Prostate gland (tissue), 2 donors: ENCODE measurements at regions not wholly inside any gene's neighbourhood (a gene's known extent, or its start where the extent isn't known, plus 50 kb on each side); places are given as distances from the start of the nearest gene placed in this dataset.

ENCODE experiments used
- DNase-seq: peaks from one replicate; pipeline ENCODE4 v3.0.0-alpha.2; 2019; ENCODE audit warnings: low spot score
- H3K27ac ChIP-seq, 2 donors: fragments of 200-600 bp; sonication (generic); 2 replicates each; pipeline ENCODE4 v1.5.1; 2017 to 2019
- H3K27me3 ChIP-seq: fragments of 200-600 bp; sonication (generic); replicated peaks from 2 replicates; pipeline ENCODE4 v1.5.1; 2019; ENCODE audit not compliant: insufficient read depth
- H3K36me3 ChIP-seq, 2 donors: fragments of 200-600 bp; sonication (generic); 1 replicate in 1 of 2; 2 replicates in 1 of 2; pipeline versions ENCODE4 v1.5.1 to v1.8.1; 2017 to 2019
- H3K4me1 ChIP-seq: fragments of 200-600 bp; sonication (generic); replicated peaks from 2 replicates; pipeline ENCODE4 v1.5.1; 2019
- H3K4me3 ChIP-seq, 2 donors: fragments of 200-600 bp; sonication (generic); 2 replicates each; pipeline ENCODE4 v1.5.1; 2017 to 2019
- H3K9me3 ChIP-seq: fragments of 200-600 bp; sonication (generic); 2 replicates; pipeline ENCODE4 v1.5.1; 2017
- CTCF ChIP-seq, 4 experiments: fragments of 200-600 bp in 2 of 4; fragments of 450-650 bp in 2 of 4; sonication (generic) in 2 of 4; IDR thresholded peaks; 1 replicate in 3 of 4; 2 replicates in 1 of 4; pipeline ENCODE4 v1.5.1; 2016 to 2019; ENCODE audit warnings: antibody characterized with exemption in 4 of 4, mild to moderate bottlenecking in 2 of 4, moderate library complexity in 2 of 4
- POLR2A ChIP-seq: fragments of 450-650 bp; IDR thresholded peaks from one replicate; pipeline ENCODE4 v1.6.1; 2016; ENCODE audit warnings: antibody characterized with exemption, mild to moderate bottlenecking
- POLR2AphosphoS5 ChIP-seq: sonication (generic); formaldehyde crosslinking; IDR thresholded peaks from one replicate; pipeline ENCODE4 v1.6.1; 2017; ENCODE audit warnings: antibody characterized with exemption
- WGBS: methylation state at CpG from one replicate; pipeline ENCODE4 v1.1.5; 2018; 5-methylcytosine and 5-hydroxymethylcytosine counted together
- intact Hi-C: fragments of 100-400 bp; cut with DNase I; formaldehyde crosslinking; loops from one replicate; pipeline ENCODE4 v1.14.2; 2022

GRCh38 chr9:7332780-7333179 is 466.8 kb downstream of the DMAC1 start:
- H3K36me3 ChIP-seq, result no peaks in the 10 kb centered on the region
- H3K4me1 ChIP-seq, result no peaks in the 10 kb centered on the region
- no peak overlapping the region for H3K4me3 ChIP-seq
- no peaks in the 10 kb centered on the region for H3K27me3 ChIP-seq
- no peak overlapping the region for H3K27ac ChIP-seq
- no peak for DNase-seq
- intact Hi-C loops, result no loop called here
- H3K9me3 ChIP-seq, result no peaks in the 10 kb centered on the region
- TF ChIP-seq POLR2AphosphoS5 (no peak), CTCF (IDR thresholded peaks at IDR 0.05) (no peak), POLR2A (no peak)

GRCh38 chr9:7328453-7328852 is 471.1 kb downstream of the DMAC1 start:
- no peak for TF ChIP-seq POLR2A
- TF ChIP-seq CTCF (IDR thresholded peaks at IDR 0.05), result no peak
- no peak for TF ChIP-seq POLR2AphosphoS5
- Histone ChIP-seq H3K27ac (no peak overlapping the region), H3K4me3 (no peak overlapping the region), H3K36me3 (no peaks in the 10 kb centered on the region), H3K9me3 (no peaks in the 10 kb centered on the region), H3K27me3 (no peaks in the 10 kb centered on the region), H3K4me1 (no peaks in the 10 kb centered on the region)
- DNase-seq, result no peak
- intact Hi-C loops, result no loop called here

DNA sequence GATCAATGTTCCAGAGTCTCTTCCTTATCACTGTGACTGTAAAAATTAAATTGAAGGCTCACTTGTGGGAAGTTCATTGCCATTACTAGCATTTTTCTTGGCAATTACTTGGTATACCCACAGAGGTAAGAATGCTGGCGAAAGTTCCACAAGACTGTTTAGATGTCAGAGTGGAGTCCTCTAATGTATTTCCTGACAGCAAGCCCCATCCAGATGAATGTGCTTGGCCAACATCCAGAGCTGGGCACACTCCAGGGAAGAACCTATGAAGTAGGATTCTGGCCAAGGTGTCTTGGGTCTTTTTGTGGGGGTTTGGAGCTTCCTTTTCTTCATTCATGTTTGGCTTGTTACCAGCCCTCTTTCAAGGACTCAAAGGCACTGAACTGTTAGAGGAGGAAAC is 473.6 kb downstream of the DMAC1 start:
- Histone ChIP-seq H3K9me3 (no peaks in the 10 kb centered on the region), H3K4me1 (no peaks in the 10 kb centered on the region), H3K27ac (no peak overlapping the region), H3K27me3 (no peaks in the 10 kb centered on the region), H3K4me3 (no peak overlapping the region), H3K36me3 (no peaks in the 10 kb centered on the region)
- no peak for TF ChIP-seq POLR2AphosphoS5
- no peak for TF ChIP-seq POLR2A
- TF ChIP-seq CTCF (IDR thresholded peaks at IDR 0.05), result no peak
- WGBS, result 59% methylated on average over 1 of the region's 1 CpG
- no peak for DNase-seq
- intact Hi-C loops, result no loop called here

DNA sequence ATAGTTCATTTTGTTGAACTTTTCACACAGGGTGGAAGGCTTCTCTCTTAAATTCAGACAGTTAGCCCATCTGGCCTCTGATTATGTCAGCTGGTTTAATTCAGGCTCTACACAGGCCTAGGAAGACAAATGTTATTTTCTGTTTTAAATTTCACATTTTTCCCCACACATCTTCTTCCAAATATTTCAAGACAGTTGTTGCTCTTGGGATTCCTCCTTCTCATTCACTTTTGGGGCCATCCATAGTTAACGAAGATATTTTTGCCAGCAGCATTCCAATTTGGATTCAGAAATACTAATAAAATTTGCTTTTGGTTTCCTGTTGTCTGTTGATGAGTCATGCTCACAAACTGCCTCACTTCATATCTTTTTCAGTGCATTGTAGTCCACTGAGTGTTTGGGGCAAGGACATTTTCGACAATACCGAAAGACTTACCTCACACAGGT is 475.4 kb downstream of the DMAC1 start:
- Histone ChIP-seq H3K4me1 (no peaks in the 10 kb centered on the region), H3K36me3 (no peaks in the 10 kb centered on the region), H3K27me3 (no peaks in the 10 kb centered on the region), H3K4me3 (no peak overlapping the region), H3K9me3 (no peaks in the 10 kb centered on the region), H3K27ac (no peak overlapping the region)
- DNase-seq, result no peak
- intact Hi-C loops, result no loop called here
- TF ChIP-seq POLR2AphosphoS5 (no peak), CTCF (IDR thresholded peaks at IDR 0.05) (no peak), POLR2A (no peak)
- 84% methylated on average over 3 of the region's 3 CpGs for WGBS

DNA sequence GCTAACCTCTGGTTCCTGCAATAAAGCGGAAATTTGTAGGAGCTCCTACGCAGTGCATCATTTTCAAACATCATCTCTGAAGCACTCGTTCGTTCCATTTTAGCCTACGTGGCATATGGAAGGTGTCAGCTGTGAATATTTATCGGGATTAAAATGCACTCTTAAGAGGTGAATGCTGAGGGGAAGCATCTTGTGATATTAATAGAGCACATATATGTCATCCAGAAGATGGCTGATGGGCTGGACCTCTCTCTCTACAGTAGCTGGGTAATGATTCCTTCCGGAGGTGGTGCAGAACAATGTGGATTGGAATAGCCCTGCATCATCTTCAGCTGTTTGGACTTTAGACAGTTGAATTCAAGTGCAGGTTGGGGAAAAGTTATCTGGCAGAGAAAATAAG is 478.7 kb downstream of the DMAC1 start:
- no peak for DNase-seq
- no peak overlapping the region for H3K27ac ChIP-seq
- 89% methylated on average over 7 of the region's 7 CpGs for WGBS
- no peak overlapping the region for H3K4me3 ChIP-seq
- H3K36me3 ChIP-seq, result no peaks in the 10 kb centered on the region
- no peaks in the 10 kb centered on the region for H3K4me1 ChIP-seq
- no peaks in the 10 kb centered on the region for H3K9me3 ChIP-seq
- no peaks in the 10 kb centered on the region for H3K27me3 ChIP-seq
- intact Hi-C loops, result no loop called here
- TF ChIP-seq POLR2A (no peak), POLR2AphosphoS5 (no peak), CTCF (IDR thresholded peaks at IDR 0.05) (no peak)
